ENCODE measurements at regions not wholly inside any gene's neighbourhood (a gene's known extent, or its start where the extent isn't known, plus 50 kb on each side); places are given as distances from the start of the nearest gene placed in this dataset.

GRCh38 chr1:217196616-217197015, 434.3 kb downstream of the GPATCH2 start:
- TF ChIP-seq POLR2A (IDR thresholded peaks at IDR 0.05) (no peak), CTCF (IDR thresholded peaks at IDR 0.05) (no peak)
- Histone ChIP-seq H3K4me3 (no peak overlapping the region), H3K4me1 (no peaks in the 10 kb centered on the region), H3K36me3 (no peaks in the 10 kb centered on the region), H3K27me3 (no peaks in the 10 kb centered on the region), H3K9me3 (no peaks in the 10 kb centered on the region), H3K27ac (no peak overlapping the region)
- DNase-seq = no peak

GRCh38 chr1:217193151-217193550, 437.7 kb downstream of the GPATCH2 start:
- H3K27me3 ChIP-seq = no peaks in the 10 kb centered on the region
- TF ChIP-seq CTCF (IDR thresholded peaks at IDR 0.05) = no peak
- TF ChIP-seq POLR2A (IDR thresholded peaks at IDR 0.05) = no peak
- no peaks in the 10 kb centered on the region for H3K36me3 ChIP-seq
- H3K4me3 ChIP-seq = no peak overlapping the region
- no peaks in the 10 kb centered on the region for H3K9me3 ChIP-seq
- no peak overlapping the region for H3K27ac ChIP-seq
- H3K4me1 ChIP-seq = no peaks in the 10 kb centered on the region
- no peak for DNase-seq

- no peak for TF ChIP-seq POLR2A (IDR thresholded peaks at IDR 0.05)
- Histone ChIP-seq H3K4me3 (no peak overlapping the region), H3K27me3 (no peaks in the 10 kb centered on the region), H3K27ac (no peak overlapping the region), H3K4me1 (no peaks in the 10 kb centered on the region), H3K9me3 (no peaks in the 10 kb centered on the region), H3K36me3 (no peaks in the 10 kb centered on the region)
- no peak for DNase-seq
These were observed 439.4 kb downstream of the GPATCH2 start for GRCh38 chr1:217191441-217191840.

GRCh38 chr1:217190359-217190758, 440.5 kb downstream of the GPATCH2 start:
- TF ChIP-seq POLR2A (IDR thresholded peaks at IDR 0.05) = no peak
- TF ChIP-seq CTCF (IDR thresholded peaks at IDR 0.05) = no peak
- DNase-seq = no peak
- Histone ChIP-seq H3K36me3 (no peaks in the 10 kb centered on the region), H3K4me3 (no peak overlapping the region), H3K4me1 (no peaks in the 10 kb centered on the region), H3K27me3 (no peaks in the 10 kb centered on the region), H3K9me3 (no peaks in the 10 kb centered on the region), H3K27ac (no peak overlapping the region)

GRCh38 chr1:217189362-217189761, 441.5 kb downstream of the GPATCH2 start:
- no peak overlapping the region for H3K27ac ChIP-seq
- H3K4me3 ChIP-seq = no peak overlapping the region
- no peaks in the 10 kb centered on the region for H3K27me3 ChIP-seq
- TF ChIP-seq POLR2A (IDR thresholded peaks at IDR 0.05) (no peak), CTCF (IDR thresholded peaks at IDR 0.05) (no peak)
- DNase-seq = no peak
- H3K9me3 ChIP-seq = no peaks in the 10 kb centered on the region
- no peaks in the 10 kb centered on the region for H3K4me1 ChIP-seq
- no peaks in the 10 kb centered on the region for H3K36me3 ChIP-seq

GRCh38 chr1:217188280-217189237, 442.3 kb downstream of the GPATCH2 start:
- Histone ChIP-seq H3K27me3 (no peaks in the 10 kb centered on the region), H3K4me3 (no peak overlapping the region), H3K4me1 (no peaks in the 10 kb centered on the region), H3K27ac (no peak overlapping the region), H3K36me3 (no peaks in the 10 kb centered on the region), H3K9me3 (no peaks in the 10 kb centered on the region)
- TF ChIP-seq POLR2A (IDR thresholded peaks at IDR 0.05) = no peak
- TF ChIP-seq CTCF (IDR thresholded peaks at IDR 0.05) = no peak
- no peak for DNase-seq
